Cardiac fibroblast (primary cell): ENCODE measurements at regions not wholly inside any gene's neighbourhood (a gene's known extent, or its start where the extent isn't known, plus 50 kb on each side); places are given as distances from the start of the nearest gene placed in this dataset.
"Not testable (repeated sequence)": the region's sequence is repeated elsewhere in the genome, so short reads cannot be mapped to it uniquely, and the experiment has no call there.

ENCODE experiments used
- DNase-seq, 2 donors: peaks; one replicate each; pipeline versions ENCODE4 v3.0.0 to v3.0.0-alpha.2; 2010; ENCODE audit warnings: low read depth in 2 of 2
- H3K4me3 ChIP-seq, 2 donors: replicated peaks in 1 of 2; 1 replicate in 1 of 2; 2 replicates in 1 of 2; pipeline ENCODE4 v1.5.1; 2011; ENCODE audit warnings: low read depth in 2 of 2, low read length in 2 of 2, mild to moderate bottlenecking in 2 of 2, moderate library complexity in 1 of 2
- CTCF ChIP-seq: IDR thresholded peaks from one replicate; pipeline ENCODE4 v1.5.1; 2011; ENCODE audit warnings: low read depth, mild to moderate bottlenecking, low read length, inconsistent platforms

- no peak for TF ChIP-seq CTCF
- no peak overlapping the region for H3K4me3 ChIP-seq
- peak in 1 of 2 donors; percentile 12 for DNase-seq
These were observed 132.3 kb upstream of the TNP1 start for GRCh38 chr2:216992056-216992675.

- no peak overlapping the region for H3K4me3 ChIP-seq
- TF ChIP-seq CTCF, result no peak
- peak; percentile 3 to 41 for DNase-seq
These were observed 131.7 kb upstream of the TNP1 start for GRCh38 chr2:216991563-216991962.

GRCh38 chr2:216989340-216990129 is 129.7 kb upstream of the TNP1 start:
- peak; percentile 23 for TF ChIP-seq CTCF
- peak; percentile 29 to 34 for DNase-seq
- no peak overlapping the region for H3K4me3 ChIP-seq

- DNase-seq, result no peak
- no peak overlapping the region for H3K4me3 ChIP-seq
- no peak for TF ChIP-seq CTCF
These were observed 127.5 kb upstream of the TNP1 start for GRCh38 chr2:216987252-216987821.

- no peak overlapping the region for H3K4me3 ChIP-seq
- no peak for TF ChIP-seq CTCF
- no peak for DNase-seq
These were observed 125.8 kb upstream of the TNP1 start for GRCh38 chr2:216985658-216986141.

GRCh38 chr2:216984937-216985336 is 125.1 kb upstream of the TNP1 start:
- no peak overlapping the region for H3K4me3 ChIP-seq
- no peak for DNase-seq
- TF ChIP-seq CTCF, result no peak

- not testable (repeated sequence) for DNase-seq, H3K4me3 ChIP-seq
These were observed 122.1 kb upstream of the TNP1 start for GRCh38 chr2:216981951-216982350.

- not testable (repeated sequence) for H3K4me3 ChIP-seq, DNase-seq
These were observed 120.6 kb upstream of the TNP1 start for GRCh38 chr2:216980510-216980909.
